ENCODE measurements at regions not wholly inside any gene's neighbourhood (a gene's known extent, or its start where the extent isn't known, plus 50 kb on each side); places are given as distances from the start of the nearest gene placed in this dataset.
"Not testable (repeated sequence)": the region's sequence is repeated elsewhere in the genome, so short reads cannot be mapped to it uniquely, and the experiment has no call there.

DNA sequence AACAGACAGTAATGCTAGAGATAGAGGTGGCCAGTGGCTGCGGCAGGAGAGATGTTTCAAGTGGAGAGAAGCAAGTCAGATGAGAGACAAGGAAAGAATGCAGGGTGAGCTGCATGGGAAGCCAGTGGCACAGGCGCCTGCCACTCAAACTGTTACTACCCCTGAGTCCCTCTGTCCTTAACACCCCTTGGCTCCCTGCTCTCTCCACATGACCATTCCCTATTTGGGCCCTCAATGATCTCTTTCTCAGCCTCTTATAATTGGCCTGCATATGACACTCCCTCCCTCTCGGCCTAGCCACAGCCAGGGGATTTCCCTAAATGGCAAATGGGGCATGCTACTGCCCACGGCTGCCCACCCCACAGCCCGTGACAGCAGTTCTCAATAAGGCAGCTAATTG lies 897.6 kb downstream of the TUBA3C start:
- not testable (repeated sequence) for H3K36me3 ChIP-seq (ENCODE audit: control insufficient read depth in 3 of 3, insufficient read depth in 2 of 3, low read depth in 1 of 3, low read length in 3 of 3); DNase-seq; H3K4me3 ChIP-seq (ENCODE audit: low read depth in 1 of 3, low read length in 3 of 3); H3K9me3 ChIP-seq (ENCODE audit: control insufficient read depth in 2 of 2, insufficient read depth in 1 of 2, low read depth in 1 of 2, low read length in 1 of 2); H3K27ac ChIP-seq (ENCODE audit: low read depth in 1 of 3, low read length in 2 of 3); FAIRE-seq; H3K27me3 ChIP-seq (ENCODE audit: control insufficient read depth in 3 of 3, insufficient read depth in 3 of 3, low read length in 3 of 3); H3K4me1 ChIP-seq (ENCODE audit: control insufficient read depth in 3 of 3, insufficient read depth in 2 of 3, low read depth in 1 of 3, low read length in 2 of 3)
- WGBS, 3 donors, result 70 to 82% (median 79%) methylated on average over 2 of the region's 5 CpGs

DNA sequence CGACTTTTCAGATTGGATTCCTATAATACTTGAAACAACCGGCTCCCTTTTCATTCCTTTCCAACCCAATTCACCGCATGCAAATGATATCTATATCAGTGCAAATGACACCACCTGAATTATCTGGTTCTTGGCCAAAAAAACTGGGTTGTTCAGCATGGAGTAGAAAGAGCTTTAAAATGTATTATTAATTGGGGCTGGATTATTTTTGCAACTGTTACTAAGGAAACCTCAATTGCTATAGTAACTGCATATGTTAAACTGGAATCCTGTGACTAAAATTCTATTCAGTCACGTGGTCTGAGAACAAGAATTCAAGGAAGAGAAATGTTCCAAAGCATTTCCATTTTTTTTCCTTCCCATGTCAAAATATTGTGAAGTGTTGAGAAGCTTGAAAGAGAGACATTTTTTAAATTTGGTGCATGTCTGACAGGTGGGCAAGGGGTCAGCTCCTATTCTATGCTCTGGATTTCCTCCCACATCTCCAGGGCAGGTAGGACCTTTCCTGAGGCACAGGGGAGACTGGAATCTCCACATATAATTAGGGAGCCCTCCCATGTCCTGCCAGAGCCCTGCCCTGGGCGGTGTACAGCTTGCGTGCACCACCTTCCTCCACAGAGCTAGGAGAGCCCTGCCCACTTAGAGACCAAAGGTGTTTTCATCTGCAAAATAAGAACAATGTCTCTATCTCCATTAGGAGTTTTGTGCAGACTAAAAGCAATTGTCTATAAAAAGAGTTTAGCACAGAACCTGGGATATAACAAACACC lies 899.6 kb downstream of the TUBA3C start:
- not testable (repeated sequence) for FAIRE-seq
- 30 to 46% (median 38%) methylated on average over 2 to 3 of the region's 6 CpGs for WGBS, 3 donors

DNA sequence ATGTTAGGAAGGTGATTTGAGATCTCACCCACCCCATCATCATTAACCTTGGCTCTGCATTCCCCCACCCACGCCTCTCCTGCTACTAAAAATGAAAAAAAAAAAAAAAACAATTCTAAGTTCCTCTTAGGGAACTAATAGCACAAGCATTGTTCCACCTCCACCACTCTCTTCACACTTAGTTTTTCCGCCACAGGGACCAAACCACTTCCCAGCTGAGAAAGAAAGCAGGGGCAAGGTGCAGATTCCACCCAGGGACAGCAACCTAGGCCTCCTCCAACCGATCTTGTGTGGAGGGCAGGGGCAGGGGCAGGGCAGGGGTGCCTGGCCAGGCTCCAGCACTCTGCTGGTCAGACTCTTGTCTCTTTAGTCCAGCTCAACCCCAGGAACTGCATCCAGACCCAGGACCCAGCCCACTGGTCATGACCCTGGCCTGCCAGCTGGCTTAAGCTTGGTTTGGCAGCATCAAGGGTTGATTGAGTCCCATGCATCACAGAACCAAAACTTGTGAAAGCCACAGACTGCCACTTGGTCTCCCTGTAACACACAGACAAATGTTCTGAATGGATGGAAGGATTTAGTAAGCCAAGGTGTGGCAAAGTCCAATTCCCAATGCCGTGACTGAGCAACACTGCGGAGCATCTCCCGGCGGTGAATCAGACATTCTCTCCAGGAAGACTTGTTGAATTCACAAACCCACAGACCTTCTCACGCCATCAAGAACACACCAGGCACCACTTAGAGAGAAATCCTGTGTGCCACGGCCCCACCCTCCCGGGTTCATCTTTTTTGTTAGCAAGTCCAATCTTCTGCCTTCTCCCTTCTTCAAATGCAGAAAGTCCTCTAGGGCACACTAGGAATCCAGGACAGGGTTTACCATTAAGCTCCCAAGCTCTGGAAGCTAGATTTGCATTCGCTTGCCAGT lies 900.5 kb downstream of the TUBA3C start:
- H3K27ac ChIP-seq (ENCODE audit: low read depth in 1 of 3, low read length in 2 of 3); H3K9me3 ChIP-seq (ENCODE audit: control insufficient read depth in 2 of 2, insufficient read depth in 1 of 2, low read depth in 1 of 2, low read length in 1 of 2); H3K4me1 ChIP-seq (ENCODE audit: control insufficient read depth in 3 of 3, insufficient read depth in 2 of 3, low read depth in 1 of 3, low read length in 2 of 3); FAIRE-seq; H3K36me3 ChIP-seq (ENCODE audit: control insufficient read depth in 3 of 3, insufficient read depth in 2 of 3, low read depth in 1 of 3, low read length in 3 of 3); DNase-seq; H3K27me3 ChIP-seq (ENCODE audit: control insufficient read depth in 3 of 3, insufficient read depth in 3 of 3, low read length in 3 of 3); H3K4me3 ChIP-seq (ENCODE audit: low read depth in 1 of 3, low read length in 3 of 3): not testable (repeated sequence)
- WGBS, 3 donors, result 67 to 79% (median 69%) methylated on average over 8 to 9 of the region's 11 CpGs

More for the DNA sequence above, 899.6 kb downstream of the TUBA3C start:
- H3K27me3 ChIP-seq (ENCODE audit: control insufficient read depth in 3 of 3, insufficient read depth in 3 of 3, low read length in 3 of 3); H3K4me1 ChIP-seq (ENCODE audit: control insufficient read depth in 3 of 3, insufficient read depth in 2 of 3, low read depth in 1 of 3, low read length in 2 of 3); H3K9me3 ChIP-seq (ENCODE audit: control insufficient read depth in 2 of 2, insufficient read depth in 1 of 2, low read depth in 1 of 2, low read length in 1 of 2); H3K36me3 ChIP-seq (ENCODE audit: control insufficient read depth in 3 of 3, insufficient read depth in 2 of 3, low read depth in 1 of 3, low read length in 3 of 3); DNase-seq; H3K27ac ChIP-seq (ENCODE audit: low read depth in 1 of 3, low read length in 2 of 3); H3K4me3 ChIP-seq (ENCODE audit: low read depth in 1 of 3, low read length in 3 of 3): not testable (repeated sequence)

DNA sequence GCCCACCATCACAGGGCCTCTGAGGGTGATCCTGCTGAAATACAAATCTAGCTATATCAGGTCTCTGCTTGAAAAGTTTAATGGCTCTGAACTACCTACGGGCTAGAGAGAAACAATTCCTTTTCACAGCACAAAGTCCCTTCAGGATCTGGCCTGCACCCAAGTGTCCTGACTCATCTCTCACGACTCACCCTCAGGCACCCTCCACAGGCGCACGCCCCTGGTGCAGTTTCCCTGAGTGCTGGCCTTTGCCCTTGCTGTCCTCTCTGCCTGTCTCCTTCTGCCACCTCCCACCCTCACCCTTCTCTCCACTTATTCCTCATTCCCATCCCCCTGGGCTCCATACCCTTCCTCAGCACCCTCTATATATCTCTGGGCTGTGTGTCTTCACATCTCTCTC lies 901.7 kb downstream of the TUBA3C start:
- 45 to 78% (median 57%) methylated on average over 4 of the region's 4 CpGs for WGBS, 3 donors
- not testable (repeated sequence) for H3K4me1 ChIP-seq (ENCODE audit: control insufficient read depth in 3 of 3, insufficient read depth in 2 of 3, low read depth in 1 of 3, low read length in 2 of 3); H3K4me3 ChIP-seq (ENCODE audit: low read depth in 1 of 3, low read length in 3 of 3); H3K9me3 ChIP-seq (ENCODE audit: control insufficient read depth in 2 of 2, insufficient read depth in 1 of 2, low read depth in 1 of 2, low read length in 1 of 2); H3K27me3 ChIP-seq (ENCODE audit: control insufficient read depth in 3 of 3, insufficient read depth in 3 of 3, low read length in 3 of 3); H3K27ac ChIP-seq (ENCODE audit: low read depth in 1 of 3, low read length in 2 of 3); H3K36me3 ChIP-seq (ENCODE audit: control insufficient read depth in 3 of 3, insufficient read depth in 2 of 3, low read depth in 1 of 3, low read length in 3 of 3); FAIRE-seq
- peak in 1 of 2 donors; percentile 23 for DNase-seq

DNA sequence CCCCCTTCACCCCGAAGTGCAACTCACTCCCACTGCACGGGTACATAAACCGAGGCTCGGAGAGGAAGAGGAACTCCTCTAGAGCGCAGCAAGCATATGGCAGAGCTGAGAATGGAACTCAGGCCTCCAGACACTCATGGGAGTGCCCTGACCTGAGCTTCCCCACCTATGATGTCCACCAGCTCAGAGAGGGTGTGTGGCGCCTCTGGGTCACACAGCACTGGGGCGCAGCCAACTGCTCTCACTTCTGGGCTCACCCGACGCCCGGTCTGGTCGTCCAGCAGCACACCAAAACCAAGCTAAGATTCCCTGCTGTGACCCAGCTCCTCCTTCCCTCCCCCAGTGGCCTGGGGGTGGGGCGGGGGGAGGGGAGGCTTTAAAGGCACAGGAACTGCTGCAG lies 904.3 kb downstream of the TUBA3C start:
- not testable (repeated sequence) for H3K4me1 ChIP-seq (ENCODE audit: control insufficient read depth in 3 of 3, insufficient read depth in 2 of 3, low read depth in 1 of 3, low read length in 2 of 3); H3K36me3 ChIP-seq (ENCODE audit: control insufficient read depth in 3 of 3, insufficient read depth in 2 of 3, low read depth in 1 of 3, low read length in 3 of 3); FAIRE-seq; H3K4me3 ChIP-seq (ENCODE audit: low read depth in 1 of 3, low read length in 3 of 3); H3K27ac ChIP-seq (ENCODE audit: low read depth in 1 of 3, low read length in 2 of 3); H3K27me3 ChIP-seq (ENCODE audit: control insufficient read depth in 3 of 3, insufficient read depth in 3 of 3, low read length in 3 of 3); H3K9me3 ChIP-seq (ENCODE audit: control insufficient read depth in 2 of 2, insufficient read depth in 1 of 2, low read depth in 1 of 2, low read length in 1 of 2); DNase-seq
- WGBS, 3 donors, result 78 to 91% (median 82%) methylated on average over 8 to 12 of the region's 12 CpGs

DNA sequence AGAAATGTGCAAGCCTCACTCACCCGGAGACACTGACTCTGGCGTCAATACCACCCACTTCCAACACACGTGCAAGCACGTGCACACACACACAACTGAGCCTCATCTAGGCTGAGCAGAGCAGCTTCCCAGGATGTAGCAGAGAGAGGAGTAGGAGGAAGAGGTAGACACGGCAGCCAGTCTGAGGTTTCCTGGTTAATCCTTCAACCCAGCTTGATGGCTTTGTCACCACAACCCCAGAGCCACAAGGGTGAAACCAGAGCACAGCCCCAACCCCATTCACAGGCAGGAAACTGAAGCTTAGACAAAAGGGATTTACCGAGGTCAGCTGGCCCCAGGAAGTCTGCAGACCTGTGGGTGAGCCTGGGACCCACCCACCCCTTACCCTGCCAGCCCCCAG lies 905.3 kb downstream of the TUBA3C start:
- not testable (repeated sequence) for H3K4me1 ChIP-seq (ENCODE audit: control insufficient read depth in 3 of 3, insufficient read depth in 2 of 3, low read depth in 1 of 3, low read length in 2 of 3); H3K9me3 ChIP-seq (ENCODE audit: control insufficient read depth in 2 of 2, insufficient read depth in 1 of 2, low read depth in 1 of 2, low read length in 1 of 2); H3K36me3 ChIP-seq (ENCODE audit: control insufficient read depth in 3 of 3, insufficient read depth in 2 of 3, low read depth in 1 of 3, low read length in 3 of 3); H3K27me3 ChIP-seq (ENCODE audit: control insufficient read depth in 3 of 3, insufficient read depth in 3 of 3, low read length in 3 of 3); H3K27ac ChIP-seq (ENCODE audit: low read depth in 1 of 3, low read length in 2 of 3); DNase-seq; H3K4me3 ChIP-seq (ENCODE audit: low read depth in 1 of 3, low read length in 3 of 3); FAIRE-seq
- WGBS, 3 donors, result 55 to 62% (median 57%) methylated on average over 3 to 6 of the region's 6 CpGs

DNA sequence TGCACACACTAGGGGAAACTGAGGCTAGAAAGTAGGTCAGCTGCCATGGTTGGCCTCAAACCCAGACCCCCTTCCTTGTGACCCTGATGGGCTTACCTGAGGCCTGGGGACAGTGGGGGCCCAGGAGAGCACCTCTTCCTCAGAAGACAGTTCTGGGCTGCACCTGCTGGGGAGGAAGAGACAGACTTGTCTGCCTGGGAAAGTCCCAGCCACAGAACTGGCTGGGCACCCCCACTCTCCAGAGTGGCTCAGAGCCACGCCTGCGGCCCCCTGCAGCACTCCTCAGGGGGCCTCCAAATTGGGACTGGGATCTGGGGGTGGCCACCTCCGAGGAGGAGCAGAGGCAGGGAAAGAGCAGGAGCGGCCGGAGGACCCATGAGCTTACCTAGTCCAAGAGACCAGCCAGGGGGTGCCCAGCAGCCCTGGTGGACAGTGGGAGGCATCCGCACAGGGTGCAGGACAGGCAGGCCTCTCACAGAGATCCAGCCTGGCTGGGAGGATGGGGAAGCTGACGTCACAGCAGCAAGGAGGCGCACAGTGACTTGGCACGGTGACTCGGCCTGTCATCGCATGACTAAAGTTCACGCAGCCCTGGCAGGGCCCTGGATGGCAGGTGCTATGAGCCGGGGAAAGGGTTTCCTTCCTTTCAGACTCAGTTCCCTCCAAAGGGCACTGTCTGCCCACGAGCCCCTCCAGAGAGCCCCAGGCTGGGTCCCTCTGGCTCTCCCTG lies 907.7 kb downstream of the TUBA3C start:
- 64 to 78% (median 76%) methylated on average over 8 to 13 of the region's 14 CpGs for WGBS, 3 donors
- not testable (repeated sequence) for H3K4me3 ChIP-seq (ENCODE audit: low read depth in 1 of 3, low read length in 3 of 3); DNase-seq; H3K4me1 ChIP-seq (ENCODE audit: control insufficient read depth in 3 of 3, insufficient read depth in 2 of 3, low read depth in 1 of 3, low read length in 2 of 3); H3K9me3 ChIP-seq (ENCODE audit: control insufficient read depth in 2 of 2, insufficient read depth in 1 of 2, low read depth in 1 of 2, low read length in 1 of 2); FAIRE-seq; H3K27ac ChIP-seq (ENCODE audit: low read depth in 1 of 3, low read length in 2 of 3); H3K27me3 ChIP-seq (ENCODE audit: control insufficient read depth in 3 of 3, insufficient read depth in 3 of 3, low read length in 3 of 3); H3K36me3 ChIP-seq (ENCODE audit: control insufficient read depth in 3 of 3, insufficient read depth in 2 of 3, low read depth in 1 of 3, low read length in 3 of 3)

DNA sequence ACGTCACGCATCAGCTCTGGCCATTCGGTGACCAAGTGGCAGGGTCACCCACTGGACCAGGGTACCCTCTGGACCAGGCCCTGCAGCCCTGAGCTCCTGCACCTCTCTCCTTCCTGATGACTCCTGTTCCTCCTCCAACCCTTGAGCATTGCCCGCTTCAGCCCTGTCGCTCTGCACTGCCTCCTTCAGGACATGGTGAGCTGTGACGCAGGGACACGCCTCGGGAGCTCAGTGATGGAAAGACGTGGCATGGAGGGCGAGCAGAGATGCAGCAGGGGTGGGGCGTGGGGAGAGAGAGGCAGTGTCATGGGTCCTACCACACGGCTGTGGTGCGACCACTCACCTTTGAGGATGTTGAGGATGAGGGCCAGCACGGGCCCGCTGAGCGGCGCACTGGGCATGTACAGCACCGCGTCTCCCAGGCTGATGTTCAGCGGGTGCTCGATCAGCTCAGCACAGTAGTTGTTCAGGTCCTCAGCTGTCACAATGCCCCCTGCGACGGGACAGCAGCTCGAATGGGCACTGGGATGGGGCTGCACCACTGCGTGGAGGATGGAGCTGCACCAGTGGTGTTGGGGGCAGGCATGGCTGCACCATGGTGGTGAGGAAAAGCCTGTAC lies 922.7 kb downstream of the TUBA3C start:
- not testable (repeated sequence) for H3K36me3 ChIP-seq (ENCODE audit: control insufficient read depth in 3 of 3, insufficient read depth in 2 of 3, low read depth in 1 of 3, low read length in 3 of 3); H3K4me1 ChIP-seq (ENCODE audit: control insufficient read depth in 3 of 3, insufficient read depth in 2 of 3, low read depth in 1 of 3, low read length in 2 of 3); FAIRE-seq; H3K27ac ChIP-seq (ENCODE audit: low read depth in 1 of 3, low read length in 2 of 3); H3K9me3 ChIP-seq (ENCODE audit: control insufficient read depth in 2 of 2, insufficient read depth in 1 of 2, low read depth in 1 of 2, low read length in 1 of 2); DNase-seq; H3K27me3 ChIP-seq (ENCODE audit: control insufficient read depth in 3 of 3, insufficient read depth in 3 of 3, low read length in 3 of 3); H3K4me3 ChIP-seq (ENCODE audit: low read depth in 1 of 3, low read length in 3 of 3)
- WGBS, 3 donors, result 79 to 88% (median 82%) methylated on average over 15 to 25 of the region's 25 CpGs
